Activated T-cell treated with anti-CD3 and anti-CD28 coated beads, Interleukin-2, amount 50 U/mL, for 4 hours (primary cell): ENCODE measurements at regions not wholly inside any gene's neighbourhood (a gene's known extent, or its start where the extent isn't known, plus 50 kb on each side); places are given as distances from the start of the nearest gene placed in this dataset.

Experiments
- ATAC-seq, 2 donors: fragments of 200-7000 bp; cut with Tn5 transposase; one replicate each; pipeline ENCODE4 v1.10.0; 2021
- DNase-seq: peaks from one replicate; pipeline ENCODE4 v3.0.0-alpha.2; 2020
- H3K27me3 Mint-ChIP-seq: one replicate; pipeline ENCODE4 v1.8.0; 2021; ENCODE audit warnings: low read depth, mixed read lengths
- H3K36me3 Mint-ChIP-seq: one replicate; pipeline ENCODE4 v1.8.0; 2022; ENCODE audit warnings: mixed read lengths; ENCODE audit not compliant: insufficient read depth
- H3K4me1 Mint-ChIP-seq: one replicate; pipeline ENCODE4 v1.8.0; 2021; ENCODE audit warnings: low read depth, mixed read lengths
- H3K4me3 Mint-ChIP-seq: one replicate; pipeline ENCODE4 v1.8.0; 2021; ENCODE audit warnings: mild to moderate bottlenecking, moderate library complexity, mixed read lengths
- H3K9me3 Mint-ChIP-seq: one replicate; pipeline ENCODE4 v1.8.0; 2021; ENCODE audit warnings: mixed read lengths

GRCh38 chr9:665296-665695, 176.2 kb upstream of the DMRT1 start:
- no peaks in the 10 kb centered on the region for H3K27me3 Mint-ChIP-seq
- no peak for DNase-seq
- H3K36me3 Mint-ChIP-seq, result peaks cover 21% of the 10 kb centered on the region
- no peak overlapping the region for H3K4me3 Mint-ChIP-seq
- ATAC-seq, result no peak
- H3K9me3 Mint-ChIP-seq, result peaks cover 27% of the 10 kb centered on the region
- peaks cover 12% of the 10 kb centered on the region for H3K4me1 Mint-ChIP-seq

GRCh38 chr9:671997-672396, 169.5 kb upstream of the DMRT1 start:
- Mint-ChIP-seq H3K9me3 (peaks cover 29% of the 10 kb centered on the region), H3K27me3 (no peaks in the 10 kb centered on the region), H3K36me3 (peaks cover 16% of the 10 kb centered on the region), H3K4me1 (peaks cover 26% of the 10 kb centered on the region), H3K4me3 (no peak overlapping the region)
- DNase-seq (no peak), ATAC-seq (no peak)

DNA sequence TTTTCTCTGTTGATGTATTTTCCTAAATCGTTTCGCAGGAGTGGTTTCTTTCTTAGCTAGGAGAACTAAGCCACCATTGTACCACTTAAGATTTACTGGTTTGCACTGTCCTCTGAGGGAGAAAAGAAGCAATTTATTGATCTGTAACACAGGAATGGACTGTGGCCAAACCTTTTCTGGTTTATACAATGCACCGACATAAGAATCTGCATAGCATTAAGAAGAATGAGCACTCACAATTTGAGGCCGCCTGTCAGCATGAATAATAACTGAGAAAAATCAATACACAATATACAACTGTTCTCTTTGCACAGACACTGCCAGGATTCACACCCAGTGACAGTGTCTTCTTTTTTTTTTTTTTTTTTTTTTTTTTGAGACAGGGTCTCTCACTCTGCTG, 168.6 kb upstream of the DMRT1 start:
- no peaks in the 10 kb centered on the region for H3K27me3 Mint-ChIP-seq
- H3K4me1 Mint-ChIP-seq, result peaks cover 32% of the 10 kb centered on the region
- DNase-seq (no peak), ATAC-seq (no peak)
- H3K9me3 Mint-ChIP-seq, result peaks cover 24% of the 10 kb centered on the region
- peaks cover 13% of the 10 kb centered on the region for H3K36me3 Mint-ChIP-seq
- no peak overlapping the region for H3K4me3 Mint-ChIP-seq

- H3K4me3 Mint-ChIP-seq, result no peak overlapping the region
- H3K4me1 Mint-ChIP-seq, result peaks cover 34% of the 10 kb centered on the region
- DNase-seq, result no peak
- H3K27me3 Mint-ChIP-seq, result no peaks in the 10 kb centered on the region
- H3K36me3 Mint-ChIP-seq, result peaks cover 16% of the 10 kb centered on the region
- ATAC-seq, result no peak
- peaks cover 22% of the 10 kb centered on the region for H3K9me3 Mint-ChIP-seq
Observed at GRCh38 chr9:673264-673965, 168.1 kb upstream of the DMRT1 start.

DNA sequence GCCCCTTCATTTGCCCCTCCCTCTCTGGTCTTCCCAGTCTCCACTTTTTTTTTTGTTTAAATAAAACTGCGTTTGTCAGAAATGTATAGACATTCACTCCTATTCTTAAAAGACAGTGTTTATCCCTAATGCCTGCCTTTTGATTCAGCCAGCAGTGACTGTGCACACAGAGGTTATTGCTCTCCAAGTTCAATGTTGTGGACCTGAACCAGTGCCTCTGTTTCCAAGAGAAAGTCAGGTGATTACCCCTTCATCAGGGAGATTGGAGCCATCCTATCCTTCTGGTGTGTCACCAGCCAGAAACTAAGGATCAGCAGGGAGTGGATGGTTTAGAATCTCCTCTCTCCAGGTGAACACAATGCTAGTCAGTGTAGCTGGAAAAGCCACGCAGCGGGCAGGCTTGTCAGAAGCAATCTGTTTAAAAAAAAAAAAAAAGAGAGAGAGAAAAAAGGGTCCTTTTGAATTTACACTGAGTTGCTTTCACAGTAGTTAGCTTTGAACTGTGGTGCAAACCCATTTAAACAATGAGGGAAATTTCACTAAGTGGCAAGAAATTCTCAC, 167.5 kb upstream of the DMRT1 start:
- H3K4me3 Mint-ChIP-seq, result no peak overlapping the region
- H3K9me3 Mint-ChIP-seq, result peaks cover 16% of the 10 kb centered on the region
- peaks cover 19% of the 10 kb centered on the region for H3K36me3 Mint-ChIP-seq
- no peaks in the 10 kb centered on the region for H3K27me3 Mint-ChIP-seq
- H3K4me1 Mint-ChIP-seq, result peaks cover 34% of the 10 kb centered on the region
- no peak for ATAC-seq
- no peak for DNase-seq

GRCh38 chr9:675697-676370, 165.7 kb upstream of the DMRT1 start:
- DNase-seq (no peak), ATAC-seq (no peak)
- Mint-ChIP-seq H3K36me3 (peaks cover 14% of the 10 kb centered on the region), H3K4me3 (no peak overlapping the region), H3K4me1 (peaks cover 34% of the 10 kb centered on the region), H3K9me3 (no peaks in the 10 kb centered on the region), H3K27me3 (no peaks in the 10 kb centered on the region)

GRCh38 chr9:676780-677438, 164.6 kb upstream of the DMRT1 start:
- peaks cover 34% of the 10 kb centered on the region for H3K4me1 Mint-ChIP-seq
- DNase-seq (no peak), ATAC-seq (no peak)
- peaks cover 11% of the 10 kb centered on the region for H3K36me3 Mint-ChIP-seq
- H3K27me3 Mint-ChIP-seq, result no peaks in the 10 kb centered on the region
- peak overlapping the region; percentile 66 for H3K4me3 Mint-ChIP-seq
- H3K9me3 Mint-ChIP-seq, result no peaks in the 10 kb centered on the region

GRCh38 chr9:677461-678097, 163.9 kb upstream of the DMRT1 start:
- DNase-seq (no peak), ATAC-seq (no peak)
- no peaks in the 10 kb centered on the region for H3K9me3 Mint-ChIP-seq
- peaks cover 34% of the 10 kb centered on the region for H3K4me1 Mint-ChIP-seq
- H3K4me3 Mint-ChIP-seq, result peak overlapping the region; percentile 66
- H3K36me3 Mint-ChIP-seq, result peaks cover 11% of the 10 kb centered on the region
- H3K27me3 Mint-ChIP-seq, result no peaks in the 10 kb centered on the region

- ATAC-seq, result no peak
- no peak for DNase-seq
- no peaks in the 10 kb centered on the region for H3K27me3 Mint-ChIP-seq
- H3K9me3 Mint-ChIP-seq, result no peaks in the 10 kb centered on the region
- no peak overlapping the region for H3K4me3 Mint-ChIP-seq
- H3K36me3 Mint-ChIP-seq, result peaks cover 11% of the 10 kb centered on the region
- peaks cover 29% of the 10 kb centered on the region for H3K4me1 Mint-ChIP-seq
Observed at GRCh38 chr9:678897-679296, 162.6 kb upstream of the DMRT1 start.

- Mint-ChIP-seq H3K36me3 (peaks cover 11% of the 10 kb centered on the region), H3K9me3 (no peaks in the 10 kb centered on the region), H3K4me3 (no peak overlapping the region), H3K4me1 (peaks cover 26% of the 10 kb centered on the region), H3K27me3 (no peaks in the 10 kb centered on the region)
- ATAC-seq, result no peak
- no peak for DNase-seq
Observed at GRCh38 chr9:679462-679861, 162.0 kb upstream of the DMRT1 start.

GRCh38 chr9:680106-680505, 161.4 kb upstream of the DMRT1 start:
- ATAC-seq, result no peak
- H3K9me3 Mint-ChIP-seq, result no peaks in the 10 kb centered on the region
- H3K27me3 Mint-ChIP-seq, result no peaks in the 10 kb centered on the region
- DNase-seq, result no peak
- H3K36me3 Mint-ChIP-seq, result peaks cover 11% of the 10 kb centered on the region
- no peak overlapping the region for H3K4me3 Mint-ChIP-seq
- H3K4me1 Mint-ChIP-seq, result peaks cover 26% of the 10 kb centered on the region

- peaks cover 3% of the 10 kb centered on the region for H3K4me1 Mint-ChIP-seq
- H3K36me3 Mint-ChIP-seq, result peaks cover 13% of the 10 kb centered on the region
- no peak for DNase-seq
- H3K27me3 Mint-ChIP-seq, result no peaks in the 10 kb centered on the region
- no peak for ATAC-seq
- no peaks in the 10 kb centered on the region for H3K9me3 Mint-ChIP-seq
- no peak overlapping the region for H3K4me3 Mint-ChIP-seq
Observed at GRCh38 chr9:682633-683508, 158.6 kb upstream of the DMRT1 start.

GRCh38 chr9:683509-684021, 157.9 kb upstream of the DMRT1 start:
- no peak overlapping the region for H3K4me3 Mint-ChIP-seq
- peaks cover 8% of the 10 kb centered on the region for H3K36me3 Mint-ChIP-seq
- DNase-seq (no peak), ATAC-seq (no peak)
- no peaks in the 10 kb centered on the region for H3K4me1 Mint-ChIP-seq
- H3K27me3 Mint-ChIP-seq, result no peaks in the 10 kb centered on the region
- no peaks in the 10 kb centered on the region for H3K9me3 Mint-ChIP-seq
